ENCODE measurements at regions not wholly inside any gene's neighbourhood (a gene's known extent, or its start where the extent isn't known, plus 50 kb on each side); places are given as distances from the start of the nearest gene placed in this dataset.

DNA sequence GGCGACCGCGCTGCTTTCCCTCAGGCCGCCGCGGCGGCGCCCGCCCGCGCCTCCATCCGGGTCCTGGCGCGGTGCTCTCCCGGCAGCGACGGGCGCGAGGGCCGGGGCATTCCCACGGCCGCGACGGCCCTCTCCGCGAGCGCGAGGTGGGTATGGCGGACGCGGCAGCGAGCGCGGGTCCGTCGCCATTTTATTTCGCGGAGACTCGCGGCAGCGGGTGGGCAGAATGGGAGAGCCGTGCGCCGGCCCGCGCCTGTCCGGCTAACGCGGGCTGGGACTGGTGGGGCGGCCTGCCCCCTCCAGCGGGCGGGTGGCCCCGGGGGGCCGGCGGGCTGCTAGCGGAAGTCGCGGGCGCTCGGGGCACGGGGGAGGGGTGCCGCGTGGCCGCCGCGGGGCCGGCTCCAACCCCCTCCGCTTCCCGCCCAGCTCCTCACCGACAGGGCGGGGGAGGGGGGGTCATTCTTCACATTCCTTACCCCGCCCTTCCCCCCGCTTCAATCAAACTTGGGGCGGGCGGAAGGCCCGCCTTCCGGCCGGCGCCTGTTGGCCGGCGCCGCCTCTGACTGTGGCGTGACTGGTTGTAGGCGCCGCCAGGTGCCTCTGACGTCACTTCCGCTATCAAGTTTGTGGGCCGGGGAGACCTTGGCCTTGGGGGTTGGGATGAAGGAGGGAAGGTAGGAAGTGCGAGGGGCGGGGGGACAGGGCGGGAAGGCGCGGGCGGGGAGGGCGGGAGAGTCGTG, 82.1 kb downstream of the PTPDC1 start:
- Histone ChIP-seq H3K4me2 (ENCODE audit: low read length) (no peak overlapping the region), H3K79me2 (ENCODE audit: control insufficient read depth, insufficient read depth, low read length) (peaks cover 39% of the 10 kb centered on the region), H3K4me1 (ENCODE audit: control insufficient read depth, low read depth, low read length) (no peaks in the 10 kb centered on the region), H3K27ac (ENCODE audit: low read depth, low read length) (peak overlapping the region; percentile 100), H3K4me3 (ENCODE audit: low read length) (peak overlapping the region; percentile 96), H3K4ac (ENCODE audit: low read depth, low read length) (peak overlapping the region; percentile 94), H2AK5ac (ENCODE audit: low read length) (no peak overlapping the region), H2BK120ac (ENCODE audit: low read depth, low read length) (peak overlapping the region; percentile 56), H3K23ac (ENCODE audit: low read length) (peak overlapping the region; percentile 80), H3K18ac (ENCODE audit: low read length) (peak overlapping the region; percentile 99), H2BK15ac (replicated peaks; ENCODE audit: low read depth) (no peak overlapping the region), H3K56ac (ENCODE audit: low read length) (peak overlapping the region; percentile 99), H4K5ac (ENCODE audit: low read length) (no peak overlapping the region), H3K79me1 (ENCODE audit: low read length) (no peaks in the 10 kb centered on the region), H2BK5ac (ENCODE audit: low read length) (peak overlapping the region; percentile 86), H3K27me3 (ENCODE audit: insufficient read depth, low read length, poor library complexity) (no peaks in the 10 kb centered on the region), H4K8ac (ENCODE audit: low read depth, low read length) (peak overlapping the region; percentile 100), H3K36me3 (ENCODE audit: control insufficient read depth, insufficient read depth, low read length) (no peaks in the 10 kb centered on the region), H3K9ac (ENCODE audit: low read length) (peak overlapping the region; percentile 98)
- peak; percentile 100 for DNase-seq
- no CpG with 5 or more reads among the region's 96 CpGs for WGBS (ENCODE audit: extremely low coverage, insufficient coverage, low lambda C conversion rate)

DNA sequence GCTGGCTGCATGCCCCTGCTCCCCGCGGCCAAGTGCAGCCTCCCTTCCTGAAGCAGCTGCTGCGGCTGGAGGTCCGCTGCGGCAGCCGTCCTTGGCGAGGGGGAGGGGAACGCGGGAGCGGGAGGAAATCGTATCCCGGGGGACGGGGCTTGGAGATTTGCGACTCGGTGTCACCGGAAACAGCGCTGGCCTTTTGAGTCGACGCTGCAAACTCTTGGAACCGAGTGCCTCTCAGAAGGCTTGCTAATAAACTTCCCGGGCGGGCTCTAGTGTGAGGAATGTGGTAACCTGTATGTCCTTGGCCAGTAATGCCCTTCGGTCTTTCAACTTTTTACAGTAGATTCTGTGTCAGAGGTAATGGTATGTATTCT, 82.7 kb downstream of the PTPDC1 start:
- no CpG with 5 or more reads among the region's 23 CpGs for WGBS (ENCODE audit: extremely low coverage, insufficient coverage, low lambda C conversion rate)
- Histone ChIP-seq H3K4me2 (ENCODE audit: low read length) (peak overlapping the region; percentile 19), H3K56ac (ENCODE audit: low read length) (peak overlapping the region; percentile 99), H3K27ac (ENCODE audit: low read depth, low read length) (peak overlapping the region; percentile 95), H3K4ac (ENCODE audit: low read depth, low read length) (peak overlapping the region; percentile 77), H3K9ac (ENCODE audit: low read length) (peak overlapping the region; percentile 97), H4K5ac (ENCODE audit: low read length) (no peak overlapping the region), H2BK5ac (ENCODE audit: low read length) (peak overlapping the region; percentile 87), H3K18ac (ENCODE audit: low read length) (peak overlapping the region; percentile 46), H3K27me3 (ENCODE audit: insufficient read depth, low read length, poor library complexity) (no peaks in the 10 kb centered on the region), H3K79me2 (ENCODE audit: control insufficient read depth, insufficient read depth, low read length) (peaks cover 45% of the 10 kb centered on the region), H3K36me3 (ENCODE audit: control insufficient read depth, insufficient read depth, low read length) (no peaks in the 10 kb centered on the region), H2BK15ac (replicated peaks; ENCODE audit: low read depth) (no peak overlapping the region), H4K8ac (ENCODE audit: low read depth, low read length) (no peak overlapping the region), H3K4me1 (ENCODE audit: control insufficient read depth, low read depth, low read length) (no peaks in the 10 kb centered on the region), H3K4me3 (ENCODE audit: low read length) (peak overlapping the region; percentile 96), H2AK5ac (ENCODE audit: low read length) (no peak overlapping the region), H3K79me1 (ENCODE audit: low read length) (no peaks in the 10 kb centered on the region), H3K23ac (ENCODE audit: low read length) (no peak overlapping the region), H2BK120ac (ENCODE audit: low read depth, low read length) (no peak overlapping the region)
- peak; percentile 96 for DNase-seq

DNA sequence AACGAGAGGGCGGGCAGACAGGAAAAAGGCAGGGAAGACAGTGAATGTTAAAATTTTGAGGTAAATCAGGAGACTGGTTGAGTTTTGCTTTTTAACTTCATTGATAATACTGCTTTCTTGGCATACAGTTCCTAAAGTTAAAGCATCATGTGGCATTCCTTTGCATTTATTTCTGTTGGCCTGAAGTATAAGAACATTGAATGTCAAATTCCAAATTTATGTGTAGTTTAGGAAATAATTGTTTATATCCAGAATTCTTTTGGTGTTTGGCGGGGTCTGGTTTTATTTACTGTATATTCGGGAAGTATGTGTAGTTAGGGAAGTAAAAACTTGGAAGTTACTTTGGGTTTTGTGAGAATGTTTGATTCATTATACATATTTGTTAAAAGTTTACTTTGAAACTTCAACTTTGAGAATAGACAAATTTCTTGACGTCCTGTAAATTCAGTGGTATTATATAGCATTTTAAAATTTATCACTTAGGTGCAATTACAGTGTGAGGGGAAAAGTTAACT, 83.2 kb downstream of the PTPDC1 start:
- Histone ChIP-seq H4K5ac (ENCODE audit: low read length) (no peak overlapping the region), H3K4me3 (ENCODE audit: low read length) (peak overlapping the region; percentile 96), H3K18ac (ENCODE audit: low read length) (peak overlapping the region; percentile 46), H4K8ac (ENCODE audit: low read depth, low read length) (no peak overlapping the region), H3K23ac (ENCODE audit: low read length) (no peak overlapping the region), H2BK120ac (ENCODE audit: low read depth, low read length) (no peak overlapping the region), H3K4me2 (ENCODE audit: low read length) (peak overlapping the region; percentile 19), H3K27me3 (ENCODE audit: insufficient read depth, low read length, poor library complexity) (no peaks in the 10 kb centered on the region), H3K4ac (ENCODE audit: low read depth, low read length) (no peak overlapping the region), H3K79me1 (ENCODE audit: low read length) (no peaks in the 10 kb centered on the region), H3K9ac (ENCODE audit: low read length) (peak overlapping the region; percentile 97), H3K27ac (ENCODE audit: low read depth, low read length) (peak overlapping the region; percentile 95), H2BK15ac (replicated peaks; ENCODE audit: low read depth) (no peak overlapping the region), H2AK5ac (ENCODE audit: low read length) (no peak overlapping the region), H3K79me2 (ENCODE audit: control insufficient read depth, insufficient read depth, low read length) (peaks cover 48% of the 10 kb centered on the region), H3K56ac (ENCODE audit: low read length) (peak overlapping the region; percentile 99), H3K36me3 (ENCODE audit: control insufficient read depth, insufficient read depth, low read length) (no peaks in the 10 kb centered on the region), H2BK5ac (ENCODE audit: low read length) (peak overlapping the region; percentile 87), H3K4me1 (ENCODE audit: control insufficient read depth, low read depth, low read length) (no peaks in the 10 kb centered on the region)
- DNase-seq, result no peak
- WGBS (ENCODE audit: extremely low coverage, insufficient coverage, low lambda C conversion rate), result 100% methylated on average over 2 of the region's 5 CpGs

DNA sequence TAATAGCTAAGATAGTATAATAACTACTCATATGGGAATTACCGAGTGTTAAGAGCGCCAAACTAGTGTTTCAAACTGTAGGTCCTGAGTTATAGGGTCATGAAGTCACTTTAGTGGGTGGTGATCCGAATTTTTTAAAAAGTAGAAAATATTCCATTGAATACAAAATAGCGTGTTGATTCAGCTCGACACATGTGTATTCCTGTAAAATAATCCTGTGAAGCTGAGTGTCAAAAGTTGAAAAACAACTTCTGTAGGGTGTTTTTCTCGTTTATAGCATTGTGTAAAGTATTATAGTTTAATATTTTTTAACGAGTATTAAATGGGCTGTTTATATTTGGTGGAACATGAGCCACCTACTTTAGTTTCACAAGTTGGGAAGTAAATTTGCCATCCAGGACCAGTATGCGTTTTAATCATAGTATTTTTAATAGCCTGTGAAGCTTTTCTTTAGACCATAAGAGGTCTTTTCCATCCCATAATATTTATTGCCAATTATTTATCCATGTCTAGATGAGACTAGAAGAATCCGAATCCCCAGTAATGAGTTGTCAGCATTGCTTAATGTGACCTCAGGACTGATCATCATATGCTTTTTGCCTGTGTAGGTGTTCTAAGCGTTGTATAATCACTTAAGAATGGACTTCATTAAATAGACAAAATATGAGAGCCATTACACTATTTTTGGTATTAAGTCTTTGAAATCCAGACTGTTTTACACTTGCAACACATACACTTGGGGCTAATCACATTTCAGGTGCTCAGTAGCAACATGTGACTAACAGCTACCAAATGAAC, 84.1 kb downstream of the PTPDC1 start:
- Histone ChIP-seq H3K4me2 (ENCODE audit: low read length) (peak overlapping the region; percentile 43), H3K4me1 (ENCODE audit: control insufficient read depth, low read depth, low read length) (peaks cover 1% of the 10 kb centered on the region), H3K4me3 (ENCODE audit: low read length) (peak overlapping the region; percentile 32), H3K27me3 (ENCODE audit: insufficient read depth, low read length, poor library complexity) (no peaks in the 10 kb centered on the region), H3K23ac (ENCODE audit: low read length) (no peak overlapping the region), H3K27ac (ENCODE audit: low read depth, low read length) (no peak overlapping the region), H4K8ac (ENCODE audit: low read depth, low read length) (no peak overlapping the region), H3K79me1 (ENCODE audit: low read length) (no peaks in the 10 kb centered on the region), H2BK120ac (ENCODE audit: low read depth, low read length) (no peak overlapping the region), H3K56ac (ENCODE audit: low read length) (peak overlapping the region; percentile 54), H3K79me2 (ENCODE audit: control insufficient read depth, insufficient read depth, low read length) (peaks cover 57% of the 10 kb centered on the region), H3K18ac (ENCODE audit: low read length) (no peak overlapping the region), H2BK5ac (ENCODE audit: low read length) (no peak overlapping the region), H3K4ac (ENCODE audit: low read depth, low read length) (no peak overlapping the region), H2AK5ac (ENCODE audit: low read length) (no peak overlapping the region), H3K9ac (ENCODE audit: low read length) (peak overlapping the region; percentile 87), H3K36me3 (ENCODE audit: control insufficient read depth, insufficient read depth, low read length) (no peaks in the 10 kb centered on the region), H4K5ac (ENCODE audit: low read length) (no peak overlapping the region), H2BK15ac (replicated peaks; ENCODE audit: low read depth) (no peak overlapping the region)
- DNase-seq, result no peak
- 100% methylated on average over 2 of the region's 10 CpGs for WGBS (ENCODE audit: extremely low coverage, insufficient coverage, low lambda C conversion rate)

DNA sequence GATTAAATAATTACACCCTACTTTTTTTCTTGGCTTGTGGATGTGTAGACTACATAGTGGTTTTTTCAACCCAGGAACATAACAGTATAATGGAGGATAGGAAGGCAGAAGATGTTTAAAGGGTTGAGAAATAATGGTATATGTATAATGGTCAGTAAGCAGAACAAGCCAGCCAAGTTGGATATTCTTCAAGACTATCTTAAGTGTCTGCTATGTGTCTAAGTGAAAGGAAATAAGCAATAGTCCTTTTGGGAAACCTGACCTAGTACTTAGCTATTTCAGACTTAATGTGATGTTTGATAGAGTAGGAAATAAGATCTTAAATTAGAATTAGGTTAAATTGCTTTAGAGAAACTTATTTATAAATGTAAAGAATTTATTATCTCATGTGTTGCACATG, 85.7 kb downstream of the PTPDC1 start:
- H2BK120ac ChIP-seq (ENCODE audit: low read depth, low read length), result no peak overlapping the region
- H3K56ac ChIP-seq (ENCODE audit: low read length), result no peak overlapping the region
- H3K23ac ChIP-seq (ENCODE audit: low read length), result no peak overlapping the region
- no peak overlapping the region for H3K4ac ChIP-seq (ENCODE audit: low read depth, low read length)
- H2AK5ac ChIP-seq (ENCODE audit: low read length), result no peak overlapping the region
- no peak overlapping the region for H3K18ac ChIP-seq (ENCODE audit: low read length)
- no peak overlapping the region for H3K27ac ChIP-seq (ENCODE audit: low read depth, low read length)
- no peak overlapping the region for H3K4me2 ChIP-seq (ENCODE audit: low read length)
- no peaks in the 10 kb centered on the region for H3K79me1 ChIP-seq (ENCODE audit: low read length)
- no peak overlapping the region for H3K4me3 ChIP-seq (ENCODE audit: low read length)
- no peak overlapping the region for H4K8ac ChIP-seq (ENCODE audit: low read depth, low read length)
- H3K9ac ChIP-seq (ENCODE audit: low read length), result no peak overlapping the region
- no peak for DNase-seq
- H3K4me1 ChIP-seq (ENCODE audit: control insufficient read depth, low read depth, low read length), result peaks cover 13% of the 10 kb centered on the region
- H3K79me2 ChIP-seq (ENCODE audit: control insufficient read depth, insufficient read depth, low read length), result peaks cover 72% of the 10 kb centered on the region
- no peak overlapping the region for H2BK15ac ChIP-seq (replicated peaks; ENCODE audit: low read depth)
- peaks cover 2% of the 10 kb centered on the region for H3K36me3 ChIP-seq (ENCODE audit: control insufficient read depth, insufficient read depth, low read length)
- H3K27me3 ChIP-seq (ENCODE audit: insufficient read depth, low read length, poor library complexity), result no peaks in the 10 kb centered on the region
- H2BK5ac ChIP-seq (ENCODE audit: low read length), result no peak overlapping the region
- no peak overlapping the region for H4K5ac ChIP-seq (ENCODE audit: low read length)

All from mesendoderm (in vitro differentiated cells).